ENCODE measurements at regions not wholly inside any gene's neighbourhood (a gene's known extent, or its start where the extent isn't known, plus 50 kb on each side); places are given as distances from the start of the nearest gene placed in this dataset.

DNA sequence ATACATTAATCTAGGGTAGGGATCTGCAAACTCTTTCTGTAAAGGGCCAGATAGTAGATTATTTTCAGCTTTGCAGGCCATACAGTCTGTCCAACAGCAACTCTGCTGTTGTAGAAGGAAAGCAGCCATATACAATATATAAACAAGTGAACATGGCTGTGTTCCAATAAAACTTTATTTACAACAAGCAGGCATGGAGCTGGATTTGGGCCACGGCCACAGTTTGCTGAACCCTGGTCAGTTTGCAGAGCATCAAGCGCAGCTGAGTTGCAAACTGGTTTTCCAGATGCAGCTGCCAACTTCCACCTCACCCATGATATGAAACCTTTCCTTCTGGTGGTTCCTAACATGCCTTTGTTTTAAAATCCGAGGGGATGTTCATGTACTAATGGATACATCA lies 310.4 kb upstream of the NFE2L3 start:
- DNase-seq (ENCODE audit: low read depth in 2 of 2): no peak

DNA sequence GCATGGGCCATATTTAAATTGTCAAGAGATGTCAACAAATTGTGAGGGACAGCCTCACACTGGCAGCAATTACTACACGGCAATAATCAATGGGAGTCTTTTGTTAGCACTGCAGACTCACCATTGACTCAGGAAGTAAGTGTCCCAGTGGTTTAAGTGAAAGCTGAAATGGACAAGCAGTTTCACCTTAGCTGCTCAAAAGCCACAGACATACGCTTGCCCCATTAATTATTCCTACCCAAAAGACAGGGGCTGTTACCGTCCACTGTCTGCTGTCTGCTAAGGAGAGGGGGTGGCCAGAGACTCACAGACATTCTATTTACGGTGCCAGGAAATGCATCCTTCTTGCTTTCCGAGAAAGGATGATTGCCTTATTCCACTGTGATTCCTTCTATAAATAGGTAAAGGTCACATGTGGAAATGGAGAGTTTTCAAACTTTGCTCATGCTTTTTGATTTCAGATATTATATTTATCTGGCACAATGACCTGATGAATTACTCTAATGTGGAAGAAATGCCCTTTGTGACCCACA lies 309.7 kb upstream of the NFE2L3 start:
- no peak for DNase-seq (ENCODE audit: low read depth in 2 of 2)

DNA sequence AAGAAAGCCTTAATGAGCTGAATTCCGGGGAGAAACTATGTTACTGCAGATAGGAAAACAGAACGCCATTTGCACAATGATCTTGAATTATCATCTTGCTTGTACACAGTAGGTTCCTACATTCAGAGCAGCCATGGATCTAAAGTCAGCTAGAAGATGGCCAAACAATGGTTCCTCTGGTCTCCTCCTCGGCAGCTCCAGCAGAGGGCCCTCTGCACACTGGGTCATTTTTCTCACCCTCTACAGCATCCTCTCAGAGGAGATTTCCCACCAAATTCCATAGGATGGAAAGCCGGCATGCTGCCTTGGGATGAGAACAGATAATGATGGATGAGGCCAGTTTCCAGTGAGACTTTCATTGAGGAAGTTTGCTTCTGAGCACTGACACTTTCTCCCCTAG lies 308.5 kb upstream of the NFE2L3 start:
- no peak for DNase-seq (ENCODE audit: low read depth in 2 of 2)

DNA sequence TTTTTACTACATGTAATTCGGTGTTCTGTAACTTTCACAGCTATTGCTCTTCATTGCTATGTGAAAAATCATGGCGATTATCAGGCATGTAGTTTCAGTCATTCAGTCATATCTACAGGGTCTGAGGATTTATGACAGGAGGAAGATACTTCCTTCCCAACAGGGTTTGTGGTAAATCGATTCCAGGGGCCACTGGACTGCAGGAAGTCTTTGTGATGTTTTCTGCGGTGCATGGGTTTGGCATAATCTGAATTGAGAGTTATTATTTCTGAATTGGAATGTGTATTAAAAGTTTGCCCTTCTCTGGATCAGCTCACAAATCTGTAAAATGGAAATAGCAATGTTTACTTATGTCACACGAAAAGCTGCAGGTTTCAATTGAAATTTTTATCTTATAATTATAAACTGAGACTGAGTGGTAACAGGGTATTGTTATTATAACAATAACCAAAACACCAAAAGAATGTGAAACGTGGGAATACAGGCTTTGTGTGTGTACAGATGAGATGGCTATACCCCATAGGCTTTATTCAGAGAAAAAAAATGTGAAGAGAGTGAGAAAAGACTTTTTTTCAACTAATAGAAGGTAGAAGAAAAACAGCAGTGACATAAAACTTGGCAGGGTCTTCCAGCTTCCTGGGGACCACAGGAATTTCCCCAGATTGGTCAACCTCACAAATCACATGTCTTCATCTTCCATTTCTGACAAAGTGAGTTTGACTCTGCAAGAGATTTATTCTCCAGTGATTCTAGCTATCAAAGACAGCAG lies 307.7 kb upstream of the NFE2L3 start:
- peak; percentile 59 to 68 for DNase-seq (ENCODE audit: low read depth in 2 of 2)

DNA sequence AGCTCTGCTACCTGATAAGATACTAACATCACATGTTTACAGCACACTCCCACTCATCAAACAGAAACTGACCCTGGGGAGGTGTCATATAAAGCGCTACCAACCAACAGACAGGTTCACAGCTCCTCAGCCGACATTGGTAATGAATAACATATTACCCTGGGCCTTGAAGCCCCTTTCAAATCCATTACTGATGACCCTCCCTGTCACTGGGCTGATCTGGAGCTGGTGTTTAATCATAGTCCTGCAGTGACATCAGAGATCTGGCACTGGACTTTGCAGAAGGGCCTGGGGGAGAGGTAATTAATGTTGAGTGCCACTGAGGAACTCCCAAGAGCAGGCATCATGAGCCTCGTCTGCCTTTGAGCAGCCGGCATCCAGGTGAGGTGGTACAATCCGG lies 306.5 kb upstream of the NFE2L3 start:
- DNase-seq (ENCODE audit: low read depth in 2 of 2): no peak

DNA sequence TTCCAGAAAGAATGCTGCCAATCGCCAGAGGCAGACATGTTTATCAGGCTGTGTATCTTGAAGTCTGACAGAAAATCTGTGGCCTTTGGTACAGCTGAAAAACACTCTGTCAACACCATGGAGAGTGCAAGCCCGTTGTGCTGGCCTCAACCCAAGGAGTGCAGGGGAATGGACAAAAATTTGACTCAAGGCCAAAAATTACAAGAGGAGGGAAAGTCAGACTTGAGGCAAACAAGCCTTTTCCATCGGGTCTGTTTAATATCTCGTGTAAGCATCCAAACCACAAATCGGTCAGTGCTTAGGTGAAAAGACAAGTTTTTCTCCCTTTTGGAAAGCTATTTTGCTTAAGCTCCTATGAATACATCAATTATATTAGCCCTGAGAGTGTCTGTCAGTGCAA lies 305.3 kb upstream of the NFE2L3 start:
- DNase-seq (ENCODE audit: low read depth in 2 of 2): peak; percentile 84 to 86

DNA sequence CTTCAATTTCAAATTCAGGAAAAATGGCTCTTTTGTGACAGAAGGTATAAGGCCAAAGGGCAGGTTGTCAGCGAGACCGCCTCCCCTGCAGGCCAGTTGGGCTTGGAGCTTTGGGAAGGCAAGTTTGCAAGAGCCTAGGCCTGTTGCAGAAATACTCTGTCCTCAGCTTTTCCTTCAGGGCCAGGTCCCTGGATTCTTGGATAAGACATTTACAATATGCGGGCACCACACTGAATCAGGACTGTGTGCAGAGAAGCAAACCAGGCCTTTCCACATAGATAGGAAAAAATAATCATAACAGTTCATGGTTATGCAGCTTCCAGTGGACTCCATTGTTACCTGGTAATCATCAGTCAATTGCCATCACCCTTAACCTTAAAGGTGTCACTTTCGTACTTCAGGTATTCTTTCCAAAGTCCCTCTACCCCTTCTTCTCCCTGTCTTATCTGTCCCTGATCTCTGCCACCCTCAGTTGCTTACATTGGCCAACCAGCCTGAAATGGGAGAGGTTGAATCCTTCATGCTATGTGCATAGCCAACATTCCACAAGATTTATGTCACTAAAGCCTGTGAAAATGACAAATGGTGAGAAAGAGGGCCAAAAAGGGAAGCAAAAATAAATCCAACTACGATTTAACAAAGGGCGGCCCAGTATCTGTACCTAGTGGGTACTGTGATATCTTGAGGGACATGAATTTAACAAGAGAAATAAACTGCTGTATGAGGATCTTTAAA lies 304.5 kb upstream of the NFE2L3 start:
- DNase-seq (ENCODE audit: low read depth in 2 of 2): no peak

DNA sequence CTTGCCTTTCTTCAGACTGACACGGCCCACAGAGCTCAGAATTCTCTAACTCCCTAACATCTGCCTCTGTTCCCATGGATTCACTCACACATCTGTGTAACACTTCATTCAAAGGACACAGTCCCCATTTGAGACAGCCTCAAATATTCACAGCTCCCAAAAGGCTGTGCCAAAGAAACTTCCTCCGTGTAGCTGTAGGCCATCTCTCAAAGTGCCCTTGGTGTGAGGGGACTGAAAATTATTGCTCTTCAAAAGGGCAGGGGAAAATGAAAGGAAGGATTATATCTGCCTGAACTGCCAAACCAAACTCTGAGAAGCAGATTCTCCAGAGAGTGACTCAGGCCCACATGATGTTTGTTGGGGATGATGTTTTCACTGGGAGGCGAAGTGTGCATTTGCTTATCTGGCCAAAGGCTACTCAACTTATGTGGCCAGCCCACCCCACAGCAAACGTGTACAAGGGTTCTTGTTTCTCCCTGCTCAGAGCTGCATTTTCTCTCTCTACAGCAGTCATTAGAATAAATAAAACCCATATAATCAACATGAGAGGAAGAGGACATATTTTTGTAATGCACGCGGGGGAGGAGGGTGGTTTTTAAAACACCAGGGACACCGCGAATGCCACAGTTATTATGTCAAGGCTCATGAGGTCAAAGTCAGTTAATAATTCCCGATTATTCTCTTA lies 302.4 kb upstream of the NFE2L3 start:
- DNase-seq (ENCODE audit: low read depth in 2 of 2): peak; percentile 52 to 58

DNA sequence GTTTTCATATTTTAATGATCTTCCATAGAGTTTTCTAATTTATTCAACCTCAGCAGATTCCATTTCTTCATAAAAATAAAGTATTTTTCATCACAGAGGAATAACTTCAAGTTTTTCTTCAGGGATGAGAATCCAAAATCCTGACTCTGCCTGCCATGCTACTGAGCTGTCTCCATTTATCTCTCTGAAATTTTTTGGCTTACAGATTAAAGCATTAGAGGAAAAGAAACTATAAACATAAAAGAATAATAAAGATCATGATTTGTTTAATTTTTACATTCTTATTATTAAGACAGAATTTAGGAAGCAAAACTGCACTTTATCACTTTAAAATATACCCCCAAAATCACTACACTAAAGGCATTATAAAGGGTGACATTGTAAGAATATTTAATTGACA lies 301.8 kb upstream of the NFE2L3 start:
- no peak for DNase-seq (ENCODE audit: low read depth in 2 of 2)

DNA sequence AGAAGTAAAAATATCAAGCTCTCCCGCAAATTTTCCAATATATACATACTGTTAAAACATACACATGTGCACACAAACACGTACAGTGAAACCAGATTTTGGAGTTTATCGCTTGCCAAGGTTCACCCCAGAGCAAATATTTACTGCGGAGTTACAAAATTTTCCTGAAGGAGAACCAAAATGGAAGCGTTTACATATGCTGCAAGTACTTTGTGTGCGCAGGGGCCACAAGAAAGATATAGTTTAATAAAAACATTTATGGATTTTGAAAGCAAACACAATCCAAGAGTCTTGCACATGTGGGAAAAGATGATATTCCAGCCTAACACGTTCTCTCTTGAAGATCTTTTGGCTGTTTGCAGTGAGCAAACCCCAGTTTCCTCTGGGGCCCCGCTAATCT lies 301.3 kb upstream of the NFE2L3 start:
- DNase-seq (ENCODE audit: low read depth in 2 of 2): no peak

DNA sequence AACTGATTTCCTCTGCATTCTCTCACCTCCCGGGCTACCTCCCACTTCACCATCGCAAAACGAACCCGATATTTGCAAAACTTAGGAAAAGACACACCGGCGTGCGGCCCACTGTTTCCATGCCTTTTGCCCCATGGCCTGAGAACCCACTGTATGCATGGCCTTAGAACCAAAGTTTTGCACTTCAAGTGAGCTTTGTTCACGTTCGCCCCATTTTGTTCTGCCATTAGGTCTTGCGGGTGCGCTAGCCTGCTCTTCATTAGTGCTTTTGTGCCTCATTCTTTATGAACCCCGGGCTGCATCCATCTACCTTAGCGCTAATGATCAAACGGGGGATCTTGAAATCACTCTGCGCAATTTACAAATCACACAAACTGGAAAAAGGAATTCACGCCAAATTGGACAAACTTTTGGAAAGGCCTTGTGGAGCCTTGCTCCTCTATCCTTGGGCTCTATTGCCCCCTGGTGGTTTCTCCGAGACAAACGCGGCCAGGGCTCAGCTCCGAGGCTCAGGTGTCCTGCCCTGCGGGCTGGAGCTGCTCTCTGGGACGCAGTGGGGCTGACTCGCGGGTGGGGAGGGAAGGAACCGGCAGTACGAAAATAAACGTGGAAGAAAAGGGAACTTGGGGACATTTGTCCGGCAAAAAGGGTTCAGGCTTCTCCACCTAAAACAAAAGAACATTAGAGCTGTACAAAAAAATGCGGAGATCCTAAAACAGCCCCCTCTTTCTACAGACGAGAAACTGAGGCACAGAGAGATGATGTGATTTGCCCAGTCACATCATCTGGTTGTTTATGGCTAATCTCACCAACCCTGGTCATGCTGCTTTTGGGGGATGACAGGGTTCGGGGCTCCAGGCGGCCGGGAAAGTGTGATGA lies 300.4 kb upstream of the NFE2L3 start:
- DNase-seq (ENCODE audit: low read depth in 2 of 2): peak; percentile 54 to 55

DNA sequence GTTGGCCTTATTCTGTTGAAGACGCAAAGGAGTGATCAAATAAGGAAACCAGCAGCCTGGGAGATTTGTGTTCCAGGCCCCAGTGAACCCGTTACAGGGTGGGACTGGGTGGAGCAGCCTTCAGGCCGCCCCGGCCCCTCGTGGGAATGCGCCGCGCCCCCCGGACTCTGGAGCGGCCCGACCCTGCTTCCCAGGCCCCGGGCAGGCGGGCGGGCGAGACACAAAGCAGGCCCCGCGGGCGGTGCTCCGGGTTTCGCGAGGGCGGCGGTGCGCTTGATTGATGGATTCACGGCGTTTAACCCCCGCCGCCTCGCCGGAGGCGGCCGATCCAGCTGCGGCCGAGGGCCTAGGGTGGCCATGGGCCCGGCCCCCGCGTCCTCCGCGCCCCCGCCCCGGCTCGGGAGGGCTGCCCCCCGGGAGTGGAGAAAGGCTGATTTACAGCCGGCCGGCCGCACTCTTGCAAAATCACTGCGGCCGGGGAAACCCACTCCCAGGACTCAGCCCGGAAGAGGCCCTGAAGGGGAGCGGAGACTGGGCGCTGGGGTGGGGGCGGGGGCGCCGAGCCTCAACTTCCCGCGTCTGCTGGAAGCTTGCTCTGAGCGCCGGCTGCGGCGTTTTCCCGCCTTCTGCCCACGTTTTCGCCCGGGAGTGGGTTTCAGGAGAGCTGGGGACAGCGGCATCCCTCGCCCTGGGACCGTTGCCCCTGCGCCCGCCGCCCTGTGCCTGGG lies 299.6 kb upstream of the NFE2L3 start:
- DNase-seq (ENCODE audit: low read depth in 2 of 2): no peak

DNA sequence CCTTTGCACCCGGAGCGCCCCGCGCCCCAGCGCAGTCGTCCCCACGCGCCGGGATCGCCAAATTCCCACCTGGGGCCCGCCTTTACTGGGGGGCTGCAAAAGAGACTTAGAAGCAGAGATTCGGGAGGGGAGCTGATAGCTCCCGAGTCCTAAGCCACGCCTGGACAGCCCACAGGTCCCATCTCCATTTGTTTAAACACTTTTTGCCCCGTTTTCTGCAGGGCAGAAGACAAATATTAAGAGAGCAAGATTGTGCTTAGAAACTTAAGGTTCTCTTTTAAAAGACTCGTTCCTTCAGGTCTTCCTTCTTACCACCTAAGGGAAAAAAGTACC lies 299.1 kb upstream of the NFE2L3 start:
- no peak for DNase-seq (ENCODE audit: low read depth in 2 of 2)

DNA sequence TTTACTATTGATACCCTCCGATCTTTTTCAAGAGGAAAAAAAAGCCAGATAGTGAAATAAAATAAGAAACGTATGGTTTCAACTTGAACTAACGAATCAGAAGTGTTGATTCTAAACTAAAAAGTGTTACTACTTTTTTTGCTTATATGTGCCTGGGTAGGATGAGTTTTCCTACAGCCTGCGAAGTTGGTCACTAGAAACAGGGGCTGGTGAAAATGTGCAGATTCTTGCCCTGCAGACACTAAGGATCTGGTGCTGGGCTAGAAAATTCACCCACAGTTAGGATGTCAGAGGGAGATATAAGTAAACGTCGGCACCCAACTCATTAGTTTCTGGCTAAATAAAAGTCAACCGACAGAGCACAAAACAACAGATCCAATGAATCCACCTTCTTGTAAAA lies 298.7 kb upstream of the NFE2L3 start:
- no peak for DNase-seq (ENCODE audit: low read depth in 2 of 2)

DNA sequence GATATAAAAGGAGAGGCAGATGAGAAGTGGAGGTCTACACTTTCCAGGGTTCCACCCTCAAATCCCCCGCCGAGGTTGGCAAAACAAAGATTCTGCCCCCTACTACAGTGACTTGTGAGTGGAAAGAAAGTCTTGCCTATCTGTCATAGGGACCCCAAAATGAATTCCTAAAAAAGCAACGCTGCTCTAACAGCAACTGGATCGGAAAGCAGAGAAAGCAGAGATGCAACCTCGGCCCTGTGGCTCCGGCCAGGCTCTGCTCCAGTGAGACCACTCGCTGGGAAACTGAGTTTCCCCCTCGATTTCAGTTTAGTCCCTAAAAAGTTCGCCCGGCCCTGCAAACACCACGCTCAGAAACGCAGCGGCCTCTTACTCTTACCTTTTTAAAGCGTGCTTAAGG lies 297.9 kb upstream of the NFE2L3 start:
- DNase-seq (ENCODE audit: low read depth in 2 of 2): no peak

DNA sequence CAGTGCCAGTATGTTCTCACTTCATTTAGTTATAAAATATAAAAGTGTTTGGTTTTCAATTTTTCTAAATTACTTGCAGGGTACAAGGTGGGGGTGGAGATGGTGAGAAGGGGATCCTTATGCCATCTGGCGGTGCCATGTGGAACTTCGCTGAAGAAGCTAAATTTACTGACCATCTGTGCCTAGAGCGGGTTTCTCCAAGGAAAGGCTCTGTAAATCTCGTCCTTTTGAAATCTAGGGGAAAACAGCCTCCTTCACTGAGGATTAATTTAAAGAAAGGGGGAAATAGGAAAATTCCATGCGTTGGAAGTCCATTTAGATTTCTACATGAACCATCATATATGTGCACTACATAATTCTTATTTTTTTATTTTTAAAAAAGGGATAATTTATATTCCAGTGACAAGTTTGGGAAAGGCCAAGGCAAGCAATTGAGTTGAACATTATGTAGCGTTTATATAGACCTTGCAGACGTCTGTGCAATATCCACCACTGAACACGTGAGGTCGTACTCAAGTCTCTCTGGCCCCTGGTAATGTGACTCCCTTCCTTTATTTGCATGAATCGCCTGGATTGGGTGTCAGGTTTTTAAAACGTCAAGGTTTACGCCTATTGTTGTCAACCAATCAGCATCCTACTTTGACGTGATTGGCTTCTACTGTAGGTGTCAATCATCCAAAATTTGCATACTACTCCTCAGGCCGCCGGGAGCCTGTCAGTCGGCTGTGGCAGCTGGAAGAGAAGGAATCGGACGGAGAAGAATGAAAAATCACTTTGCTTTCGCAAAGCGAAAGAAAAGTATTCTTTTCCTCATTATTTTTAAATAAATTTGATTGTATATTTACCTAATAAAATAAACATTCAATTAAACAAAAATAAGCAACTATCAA lies 297.1 kb upstream of the NFE2L3 start:
- peak; percentile 99 to 100 for DNase-seq (ENCODE audit: low read depth in 2 of 2)

DNA sequence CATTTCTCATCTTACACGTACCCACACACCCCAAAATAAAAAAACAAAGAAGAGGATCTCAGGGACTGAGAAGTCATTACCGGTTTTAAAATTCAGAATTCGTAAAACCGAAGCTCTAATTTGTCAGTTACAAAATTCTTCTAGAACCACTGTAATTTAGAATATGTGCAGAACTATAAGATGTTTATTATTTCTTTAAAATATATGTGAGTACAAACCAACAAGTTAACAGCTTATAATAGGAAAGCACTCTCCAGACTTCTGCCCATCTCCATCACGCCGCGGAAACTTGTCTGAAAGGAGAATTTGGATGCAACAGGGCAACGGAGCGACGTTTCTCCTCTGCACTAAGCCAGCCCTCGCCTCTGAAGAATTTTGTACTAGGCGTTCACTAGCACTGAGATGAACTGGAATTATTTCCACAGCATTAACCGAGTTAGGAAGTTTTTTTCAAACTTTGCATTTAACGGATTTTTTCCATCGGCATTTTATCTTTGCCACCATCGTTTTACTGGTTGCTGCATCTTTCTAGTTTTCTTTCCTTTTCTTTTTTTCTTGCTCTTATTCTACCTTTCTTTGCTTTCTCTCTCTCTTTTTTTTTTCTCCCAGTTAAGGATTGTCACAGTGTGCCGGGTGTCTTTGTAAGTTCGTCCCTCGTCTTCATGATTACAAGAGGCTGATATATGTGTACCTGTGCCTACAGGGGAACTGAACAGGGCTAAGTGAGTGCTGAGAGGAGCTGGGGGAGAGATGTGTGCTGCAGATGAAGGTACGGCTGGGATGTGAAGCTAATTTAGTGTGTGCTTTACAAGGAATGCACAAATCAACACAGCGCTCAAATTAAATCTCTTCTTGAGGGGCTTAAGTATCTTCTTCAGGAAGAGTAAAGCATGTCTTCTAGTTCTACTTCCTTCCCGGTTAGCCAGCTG lies 295.9 kb upstream of the NFE2L3 start:
- no peak for DNase-seq (ENCODE audit: low read depth in 2 of 2)

DNA sequence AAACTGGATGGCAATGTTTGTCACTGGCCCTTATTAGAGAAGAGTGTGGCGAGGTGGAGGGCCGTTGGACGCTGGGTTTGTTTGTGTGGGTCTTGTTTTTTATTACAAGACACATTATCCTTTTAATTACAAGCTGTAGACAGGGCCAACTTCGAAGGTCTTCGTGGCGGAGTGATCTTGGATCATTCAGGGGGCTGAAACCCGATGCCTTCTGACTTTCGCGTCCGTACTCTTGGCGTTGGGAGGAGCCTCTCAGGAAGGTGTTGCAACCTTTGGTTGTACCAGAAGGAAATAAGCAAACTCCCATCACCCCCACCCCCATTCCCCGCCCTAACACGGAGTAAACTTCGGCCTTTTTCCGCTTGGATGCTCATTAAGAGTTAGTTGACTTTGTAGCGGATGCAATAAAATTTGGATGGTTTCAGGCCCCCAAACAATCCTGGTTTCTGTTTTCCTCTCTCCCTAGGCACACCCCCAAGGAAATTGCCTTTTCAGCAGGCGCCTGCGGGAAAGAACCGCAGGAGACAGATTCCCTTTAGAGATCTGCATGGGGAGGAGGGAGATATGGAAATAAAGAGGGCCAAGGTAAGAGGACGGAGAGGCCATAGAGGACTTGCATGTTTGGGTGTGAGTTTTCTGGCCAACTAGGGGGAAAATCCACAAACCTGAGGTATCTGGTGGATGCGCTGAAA lies 294.5 kb upstream of the NFE2L3 start:
- DNase-seq (ENCODE audit: low read depth in 2 of 2): peak; percentile 80 to 85

All from fibroblast of skin of left biceps (primary cell).